Activated CD8-positive, alpha-beta memory T cell treated with anti-CD3 and anti-CD28 coated beads, Interleukin-2, amount 50 U/mL, for 1 hour (primary cell): ENCODE measurements at regions not wholly inside any gene's neighbourhood (a gene's known extent, or its start where the extent isn't known, plus 50 kb on each side); places are given as distances from the start of the nearest gene placed in this dataset.

Experiments
- DNase-seq: peaks from one replicate; pipeline ENCODE4 v3.0.0-alpha.2; 2020; ENCODE audit errors: extremely low read depth

DNA sequence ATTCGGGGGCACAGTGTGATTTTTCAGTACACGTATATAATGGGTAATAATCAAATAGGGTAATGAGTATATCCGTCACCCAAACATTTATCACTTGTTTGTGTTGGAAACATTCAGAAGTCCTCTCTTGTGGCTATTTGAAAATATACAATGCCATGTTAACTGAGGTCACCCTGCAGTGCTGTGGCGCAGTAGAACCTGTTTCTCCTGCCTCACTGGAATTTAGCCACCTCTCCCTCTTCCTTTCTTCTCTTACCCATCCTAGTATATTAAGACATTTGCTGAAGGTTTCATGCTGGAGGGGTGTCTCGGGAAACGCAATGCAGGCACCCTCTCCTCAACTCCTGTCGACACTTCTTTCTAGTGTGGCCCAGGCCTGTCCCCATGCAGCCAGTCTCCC is 425.3 kb upstream of the MKI67 start:
- DNase-seq = no peak

DNA sequence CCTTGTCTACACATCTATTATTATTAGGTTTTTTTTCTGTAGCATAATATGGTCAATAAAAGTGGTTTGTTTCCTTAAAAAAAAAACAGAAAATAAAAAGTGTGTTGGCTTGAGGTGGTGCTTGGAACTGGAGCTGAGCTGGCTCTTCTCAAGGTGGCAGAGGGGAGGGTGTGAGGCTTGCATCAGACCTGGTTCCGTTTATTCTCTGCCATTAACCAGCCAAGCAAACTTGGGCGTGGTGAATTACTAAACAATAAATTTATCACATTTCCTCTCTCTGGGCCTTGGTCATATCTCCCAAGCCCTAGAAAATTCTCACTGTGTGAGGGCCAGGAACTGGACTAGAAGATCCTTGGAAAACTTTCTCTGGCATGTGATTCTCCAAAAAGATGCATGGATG is 427.5 kb upstream of the MKI67 start:
- no peak for DNase-seq

DNA sequence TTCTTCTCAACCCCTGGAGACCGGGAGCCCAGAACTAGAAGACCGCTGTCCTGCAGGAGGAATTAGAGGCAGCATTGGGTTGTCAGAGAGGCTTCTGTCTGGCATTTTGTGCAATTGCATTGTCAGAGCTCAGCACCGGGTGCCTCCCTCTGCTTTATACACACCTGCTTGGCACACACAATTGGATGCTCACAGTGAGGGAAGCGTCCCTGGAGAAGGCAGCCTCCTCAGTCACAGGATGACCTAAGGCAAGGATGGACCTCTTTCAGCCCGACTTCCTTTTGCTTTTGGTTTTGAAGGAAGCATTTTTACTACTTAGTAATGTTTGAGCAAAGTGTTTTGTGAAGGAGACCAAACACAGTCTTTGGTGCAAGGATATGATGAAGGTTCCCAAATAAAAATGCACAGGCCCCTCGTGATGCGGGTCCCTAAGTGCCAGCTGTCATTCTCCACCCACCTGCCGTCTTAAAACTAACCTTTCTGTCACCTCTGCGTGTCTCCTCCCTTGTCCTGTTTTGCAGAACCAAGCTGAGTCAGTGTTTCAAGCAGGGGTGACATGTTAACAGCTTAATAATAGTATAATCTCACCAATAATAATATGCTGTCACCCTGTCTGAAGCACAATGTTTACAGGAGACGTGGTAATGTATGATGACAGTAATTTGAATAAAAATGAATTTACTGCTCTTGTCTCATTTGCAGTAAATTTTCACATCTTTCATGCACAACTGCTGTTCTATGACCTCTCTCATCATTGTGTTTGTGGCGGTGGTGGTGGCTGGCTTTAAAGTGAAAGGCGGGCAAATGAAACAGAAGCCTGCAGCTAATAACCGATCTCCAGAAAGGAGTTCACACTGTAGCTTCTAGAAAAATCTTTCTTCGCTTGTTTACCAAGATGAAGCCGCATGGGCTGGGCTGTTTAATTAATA is 430.2 kb upstream of the MKI67 start:
- DNase-seq = no peak

DNA sequence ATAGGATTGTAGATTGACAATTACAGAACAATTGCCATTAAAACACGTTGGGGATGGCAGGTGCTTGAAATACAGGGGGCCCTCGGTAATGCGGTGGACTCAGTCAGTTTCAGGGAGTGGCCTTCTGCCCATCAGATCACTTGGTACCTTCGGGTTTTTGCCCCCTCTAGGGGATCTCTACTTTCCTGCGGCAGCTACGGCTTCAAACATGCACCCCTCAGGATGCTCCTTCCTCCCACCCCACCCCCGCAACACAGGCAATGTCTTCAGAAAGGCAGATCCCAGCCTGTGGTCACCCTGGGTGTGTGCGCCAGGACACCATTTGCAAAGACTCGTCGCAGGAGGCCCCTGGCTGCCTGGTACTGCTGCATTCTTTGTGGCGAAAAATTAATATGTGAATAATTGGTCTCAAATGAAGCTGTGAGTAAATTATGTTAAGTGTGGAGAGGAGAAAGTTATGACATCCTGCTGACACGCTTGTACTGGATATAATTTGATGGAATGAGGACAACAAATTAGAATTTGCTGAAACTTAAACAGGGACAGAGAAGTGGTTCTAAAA is 431.0 kb upstream of the MKI67 start:
- no peak for DNase-seq

DNA sequence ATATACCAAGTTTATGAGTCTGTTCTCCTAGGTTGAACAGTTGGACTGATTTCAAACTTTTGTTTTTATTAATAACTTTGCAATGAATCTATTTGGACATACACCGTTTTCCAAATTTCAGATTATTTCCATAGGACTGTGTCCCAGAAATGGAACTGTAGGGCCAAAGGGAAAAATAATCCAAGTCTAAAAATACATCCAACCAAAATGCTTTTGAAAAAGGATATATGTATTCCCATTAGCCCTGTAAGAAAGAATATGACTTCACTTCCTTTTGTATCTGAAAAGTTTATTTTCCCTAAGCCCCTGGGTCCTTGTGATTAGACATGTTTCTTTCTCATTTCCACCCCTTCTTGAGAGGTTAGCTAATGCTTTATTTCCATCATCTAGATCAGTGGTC is 434.2 kb upstream of the MKI67 start:
- no peak for DNase-seq

DNA sequence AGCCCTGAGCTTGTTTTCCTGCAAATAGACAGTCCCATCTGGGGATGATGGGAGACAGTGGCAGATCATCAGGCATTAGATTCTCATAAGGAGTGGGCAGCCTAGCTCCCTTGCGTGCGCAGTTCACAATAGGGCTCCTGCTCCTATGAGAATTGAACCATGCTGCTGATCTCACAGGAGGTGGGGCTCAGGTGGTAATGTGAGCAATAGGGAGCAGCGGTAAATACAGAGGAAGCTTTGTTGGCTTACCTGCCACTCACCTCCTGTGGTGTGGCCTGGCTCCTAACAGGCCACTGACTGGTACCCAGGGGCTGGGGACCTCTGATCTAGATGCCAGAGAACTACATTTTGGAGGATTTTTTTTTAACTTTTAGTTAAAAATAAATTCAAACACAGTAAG is 434.8 kb upstream of the MKI67 start:
- no peak for DNase-seq

DNA sequence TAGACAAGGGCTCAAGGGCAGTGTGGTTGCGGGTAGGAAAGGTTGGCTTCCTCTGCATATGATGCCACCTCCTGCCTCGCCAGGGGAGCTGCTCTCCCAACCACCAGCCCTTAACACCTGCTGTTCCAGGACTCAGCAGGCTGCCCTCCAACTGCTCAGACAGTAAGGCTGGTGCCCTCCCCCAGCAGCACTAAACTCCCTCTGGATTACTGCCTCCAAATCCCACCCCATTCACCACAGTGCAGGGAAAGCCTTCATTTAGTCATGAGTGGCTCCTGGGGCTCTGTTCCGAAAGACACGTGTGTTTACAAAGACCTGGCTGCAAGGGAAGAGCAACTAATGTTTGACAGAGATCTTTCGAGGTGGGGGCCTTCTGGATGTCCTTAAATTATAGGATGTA is 437.2 kb upstream of the MKI67 start:
- no peak for DNase-seq

DNA sequence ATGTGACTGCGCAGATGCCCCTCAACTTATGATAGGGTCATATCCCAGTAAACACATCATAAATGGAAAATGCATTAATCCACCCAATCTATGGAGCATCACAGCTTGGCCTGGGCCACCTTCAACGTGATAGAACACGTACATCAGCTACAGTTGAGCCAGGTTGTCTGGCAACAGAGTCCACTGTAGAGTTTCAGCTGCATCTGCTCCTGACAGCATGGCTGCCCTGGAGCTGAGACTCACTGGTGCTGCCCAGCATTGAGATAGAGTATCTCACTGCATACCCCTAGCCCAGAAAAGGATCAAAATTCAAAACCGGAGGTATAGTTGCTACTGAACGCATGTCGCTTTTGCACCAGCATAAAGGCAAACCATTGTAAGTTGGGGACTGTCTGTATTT is 437.7 kb upstream of the MKI67 start:
- DNase-seq = no peak

DNA sequence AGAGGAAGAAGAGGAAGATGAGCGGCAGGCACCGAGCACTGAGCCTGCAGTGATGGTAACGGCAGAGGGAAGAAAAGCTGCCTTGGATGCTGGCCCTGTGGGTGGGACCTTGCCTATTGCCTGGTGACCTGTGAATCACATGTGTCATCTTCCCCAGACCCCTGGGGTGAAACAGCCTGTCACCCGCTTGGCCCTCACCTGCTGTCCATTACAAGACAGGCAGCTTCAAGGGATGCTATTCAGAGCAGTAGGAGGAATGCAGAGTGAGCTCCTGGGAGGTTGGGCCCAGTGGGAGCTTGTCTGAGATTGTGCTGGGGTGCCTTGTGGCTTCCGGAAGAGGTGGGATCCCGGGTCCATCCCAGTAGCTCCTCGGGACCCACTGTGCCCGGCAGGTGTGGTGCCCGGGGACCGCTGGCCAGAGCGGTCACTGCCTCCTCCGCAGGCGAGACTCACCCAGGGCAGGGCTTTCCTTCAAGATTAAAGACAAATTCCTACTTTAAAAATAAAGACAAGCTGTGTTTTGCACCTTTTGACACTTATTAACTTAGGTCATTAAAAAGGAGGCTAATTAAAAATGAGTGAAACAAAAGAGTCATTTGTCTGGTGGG is 440.2 kb upstream of the MKI67 start:
- no peak for DNase-seq

DNA sequence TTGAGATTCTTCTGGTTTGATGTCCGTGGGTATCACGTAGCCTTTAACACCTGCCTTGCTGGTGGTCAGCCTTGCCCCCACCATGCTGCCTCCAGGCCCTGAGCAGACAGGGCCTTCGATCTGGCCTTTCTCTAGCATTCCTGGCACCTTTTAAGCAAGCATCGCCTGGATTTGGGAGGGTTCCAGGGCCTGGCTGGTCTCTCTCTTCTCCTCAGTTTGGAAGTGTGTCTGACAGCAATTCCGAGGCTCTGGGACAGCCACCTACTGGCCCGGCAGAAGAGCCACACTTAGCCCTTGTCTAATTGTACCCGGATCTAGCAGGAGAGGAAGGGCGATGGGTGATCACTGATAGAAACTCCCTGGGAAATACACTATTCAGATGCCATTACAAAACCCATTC is 441.3 kb upstream of the MKI67 start:
- no peak for DNase-seq

DNA sequence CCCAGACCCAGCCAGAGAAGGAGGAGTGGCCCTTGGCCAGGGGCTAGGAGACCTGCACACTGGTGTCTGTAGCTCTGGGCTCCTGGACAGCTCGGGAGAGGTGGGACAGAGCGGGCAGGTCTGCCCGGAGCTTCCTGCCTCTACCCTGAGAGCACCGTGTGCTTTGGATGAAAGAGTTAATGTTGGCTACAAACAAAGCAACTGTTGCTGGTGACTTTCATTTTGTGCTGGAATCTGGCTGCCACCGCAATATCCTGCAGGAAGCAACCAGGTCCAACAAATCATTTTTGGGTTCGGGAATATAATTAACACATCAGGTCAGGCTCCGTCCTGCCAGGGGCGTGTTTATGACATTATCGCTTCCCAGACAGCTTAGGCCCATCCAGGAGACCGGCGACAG is 441.8 kb upstream of the MKI67 start:
- no peak for DNase-seq

DNA sequence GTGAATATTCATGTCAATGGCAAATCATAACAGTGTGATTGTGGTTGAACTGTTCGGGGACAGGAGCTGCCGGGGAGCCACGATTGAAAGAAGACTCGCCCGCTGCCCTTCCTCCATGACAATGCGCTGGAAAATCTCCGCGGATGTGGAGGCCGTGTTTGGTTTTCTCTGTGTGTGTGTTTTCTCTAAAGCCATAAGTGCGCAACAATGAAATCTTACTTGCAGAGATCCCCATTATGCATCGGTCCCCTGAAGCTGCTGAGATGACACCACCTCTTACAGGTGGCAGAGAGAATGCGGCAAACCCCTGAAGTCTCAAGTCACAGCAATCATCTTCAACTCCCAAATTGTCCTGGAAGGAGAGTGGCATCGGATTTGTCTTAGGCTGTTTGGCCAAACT is 442.3 kb upstream of the MKI67 start:
- no peak for DNase-seq

DNA sequence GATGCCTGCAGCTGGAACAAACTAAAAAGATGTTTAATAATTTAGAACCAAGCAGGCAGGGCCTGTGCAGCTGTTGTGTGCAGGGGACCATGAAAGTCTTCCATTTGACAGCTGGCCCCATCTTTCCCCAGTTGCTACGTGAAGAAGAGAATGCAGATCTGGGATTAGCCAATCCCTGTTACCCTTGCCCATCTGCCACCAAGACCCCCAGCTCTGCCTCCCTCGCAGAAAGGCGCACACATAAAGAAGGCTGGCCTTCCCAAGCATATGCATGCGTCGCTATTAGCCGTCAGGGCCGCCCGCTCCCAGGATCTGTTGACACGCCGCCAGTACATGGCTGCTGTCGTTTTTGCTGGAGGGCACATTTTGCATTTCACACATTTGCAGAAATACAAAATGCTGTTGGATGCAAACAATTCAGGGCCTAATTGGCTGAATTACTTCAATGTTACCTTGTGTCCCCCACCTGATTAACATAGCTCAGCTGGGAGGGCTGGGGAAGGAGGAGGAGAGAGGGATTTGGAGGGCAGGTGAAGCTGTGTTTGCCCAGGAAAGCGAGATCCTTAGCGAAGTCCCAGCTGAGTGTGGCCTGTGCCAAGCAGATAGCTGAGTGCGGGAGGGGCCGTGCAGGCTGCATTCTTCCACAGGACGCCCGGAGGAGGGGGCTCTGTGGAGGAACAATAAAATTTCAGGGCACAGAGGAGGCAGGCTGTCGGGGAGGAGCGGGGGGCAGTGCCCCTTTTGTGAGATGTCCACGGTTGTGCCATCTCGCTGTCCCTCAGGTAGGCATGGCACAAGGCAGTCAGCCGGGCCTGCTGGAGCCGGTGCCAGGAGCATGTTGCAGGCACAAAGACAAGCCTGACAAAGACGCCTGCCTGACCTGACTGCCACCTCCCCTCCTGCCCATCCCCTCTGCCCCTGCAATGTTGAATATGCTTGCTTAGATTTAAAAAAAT is 443.0 kb upstream of the MKI67 start:
- no peak for DNase-seq

DNA sequence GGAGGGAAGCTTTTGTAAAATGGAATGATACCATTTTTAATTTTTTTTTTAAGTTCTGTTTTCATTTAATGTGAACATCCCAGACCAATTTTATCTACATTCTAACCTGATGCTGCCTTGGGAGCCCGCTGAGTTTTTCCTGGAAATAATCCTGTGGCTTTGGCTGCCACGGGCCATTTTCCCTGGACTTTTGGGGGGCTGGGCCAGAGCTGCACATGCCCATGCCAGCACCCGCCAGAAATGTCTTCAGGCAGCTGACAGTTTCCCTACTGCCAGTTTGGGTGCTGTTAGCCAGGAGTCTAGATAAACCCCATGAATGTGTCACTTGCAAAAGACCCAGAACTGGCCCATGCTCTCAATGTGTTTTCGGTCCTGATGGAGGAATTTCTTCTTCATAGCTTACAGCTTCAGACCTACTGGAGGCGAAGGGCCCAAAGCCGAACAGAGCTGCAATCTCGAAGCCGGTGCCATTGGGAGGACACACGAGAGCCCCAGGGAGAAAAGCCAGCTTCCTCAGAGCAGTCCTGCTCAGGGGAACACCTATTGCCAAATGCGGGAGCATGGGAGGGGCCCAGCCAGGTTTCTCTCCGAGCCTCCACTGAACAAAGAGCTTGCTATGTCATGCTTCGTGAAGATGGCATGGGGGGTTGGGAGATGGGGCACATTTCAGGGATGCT is 444.2 kb upstream of the MKI67 start:
- no peak for DNase-seq

DNA sequence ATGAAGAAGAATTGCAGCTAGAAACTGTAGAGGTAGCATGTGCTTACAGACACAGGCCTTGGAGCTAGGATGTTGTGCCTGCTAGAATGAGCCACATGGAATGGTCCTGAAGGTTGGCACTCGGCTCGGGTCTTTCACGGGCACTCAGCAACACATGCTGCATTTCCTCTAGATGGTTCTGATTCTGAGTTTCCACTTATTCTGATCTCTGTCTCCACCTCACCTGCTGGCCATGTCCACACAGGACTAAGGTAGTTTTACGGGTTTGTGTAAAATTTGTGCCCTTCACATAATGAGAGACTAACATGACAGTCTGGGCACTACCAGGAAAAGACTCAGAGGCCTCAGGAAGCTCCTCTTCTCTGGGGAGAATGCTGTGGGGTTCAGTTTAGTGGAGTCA is 444.8 kb upstream of the MKI67 start:
- DNase-seq = no peak

DNA sequence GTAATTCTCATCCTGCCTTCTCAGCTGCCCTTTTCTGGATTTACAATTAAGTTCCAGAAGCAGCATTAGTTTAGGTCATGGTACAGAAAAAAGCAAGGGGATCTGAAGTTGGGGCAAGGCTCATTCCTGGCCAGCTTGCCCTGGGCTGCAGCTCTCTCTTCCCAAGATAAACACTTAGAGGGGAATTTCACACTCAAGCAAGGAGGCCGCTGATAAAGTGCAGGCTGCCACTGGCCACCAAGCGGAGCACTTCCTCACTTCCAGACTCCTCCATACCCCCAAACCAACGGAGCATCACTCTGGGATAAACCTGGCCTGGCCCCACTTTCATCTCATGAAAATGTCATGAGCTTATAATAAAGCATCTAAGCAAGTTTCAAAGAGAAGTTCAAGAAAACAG is 445.5 kb upstream of the MKI67 start:
- DNase-seq = no peak

DNA sequence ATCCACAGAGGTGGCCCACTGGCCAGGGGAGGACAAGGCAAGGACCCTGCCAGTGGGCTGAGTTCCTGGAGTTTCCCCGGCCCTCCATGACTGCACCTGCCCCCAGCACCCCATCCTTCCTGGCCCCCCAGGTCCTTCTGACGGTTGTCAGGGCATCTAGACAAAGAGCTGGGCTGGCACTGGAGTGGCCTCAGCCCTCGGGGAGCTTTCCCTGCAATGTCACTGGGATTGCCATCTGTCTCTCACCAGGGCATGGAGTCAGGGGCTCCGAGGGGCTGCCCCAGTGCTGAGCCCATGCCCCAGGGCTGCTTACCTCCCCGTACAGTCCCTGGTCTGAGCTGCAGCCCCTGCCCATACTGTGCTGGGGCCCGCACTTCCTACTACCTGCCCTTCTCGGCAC is 446.5 kb upstream of the MKI67 start:
- no peak for DNase-seq

DNA sequence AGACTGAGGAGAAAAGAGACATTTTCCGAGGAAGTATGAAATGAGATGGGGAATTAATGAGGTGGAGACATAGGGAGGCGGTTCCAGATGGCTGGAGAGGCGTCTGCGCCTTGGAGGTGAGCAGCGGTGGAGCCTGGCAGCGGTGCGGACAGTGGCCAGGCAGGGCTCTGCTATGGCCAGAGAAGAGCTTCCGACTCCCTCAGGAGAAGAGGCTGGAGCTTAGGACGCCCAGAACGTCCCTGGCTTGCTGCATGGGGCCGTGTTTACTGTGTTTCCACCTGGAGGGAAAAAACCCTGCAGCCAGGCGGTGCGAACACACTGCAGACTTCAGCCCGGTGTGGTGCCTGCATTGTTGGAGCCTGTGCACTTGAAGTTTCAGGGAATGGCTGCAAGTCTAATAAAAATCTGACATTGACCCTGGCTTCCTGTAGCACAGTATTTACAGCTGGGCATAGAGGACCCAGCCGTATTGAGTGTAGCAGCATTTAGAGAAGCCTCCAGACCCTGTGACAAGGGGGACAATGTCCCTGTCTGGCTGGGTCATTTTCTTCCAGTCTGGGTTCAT is 447.1 kb upstream of the MKI67 start:
- DNase-seq = no peak

DNA sequence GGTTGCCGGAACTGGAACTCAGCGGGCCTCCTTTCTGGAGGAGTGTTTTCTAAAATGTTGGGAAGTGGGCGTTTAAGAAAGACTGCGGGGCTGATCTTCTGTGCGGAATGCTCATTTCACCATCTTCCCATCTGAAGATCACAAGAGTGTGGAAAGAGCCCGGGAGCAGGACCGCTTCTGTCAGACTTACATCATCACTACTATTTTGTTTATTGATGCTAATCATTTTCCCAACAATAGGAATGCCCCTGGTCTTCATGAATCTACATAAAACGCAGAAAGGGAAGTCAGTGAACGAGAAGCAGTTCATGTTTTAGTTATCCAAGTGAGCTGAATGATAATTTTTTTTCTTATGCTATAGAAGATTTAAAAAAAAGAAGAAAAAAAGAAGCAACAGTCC is 447.8 kb upstream of the MKI67 start:
- no peak for DNase-seq

DNA sequence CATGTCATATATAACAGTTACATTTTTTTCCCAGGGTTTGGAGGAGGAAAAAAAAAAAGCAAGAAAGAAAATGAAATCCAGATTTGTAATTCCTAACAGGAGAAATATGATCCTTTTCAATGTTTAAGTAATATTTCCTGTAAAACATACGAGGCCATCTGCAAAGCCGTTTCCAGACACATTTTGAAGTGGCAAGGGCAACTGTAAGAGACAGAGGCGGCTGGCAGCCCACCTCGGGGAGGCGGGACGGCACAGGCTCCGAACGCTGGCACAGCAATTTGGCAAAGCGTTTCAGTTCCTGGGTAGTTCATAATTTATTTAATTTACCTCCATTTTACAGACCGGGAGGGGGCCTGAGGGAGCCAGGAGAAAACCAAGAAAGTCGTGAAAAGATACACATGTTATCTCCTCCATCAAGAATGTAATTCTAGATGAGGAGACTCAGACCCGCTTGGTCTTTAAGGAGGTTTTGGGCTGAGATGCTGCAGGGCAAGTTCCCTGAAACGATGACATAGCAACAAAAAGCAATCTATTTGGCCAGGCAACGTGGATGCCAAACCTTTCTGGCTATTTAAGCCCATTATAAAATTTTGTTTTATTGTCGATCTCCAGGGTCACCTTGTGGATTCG is 448.5 kb upstream of the MKI67 start:
- no peak for DNase-seq

DNA sequence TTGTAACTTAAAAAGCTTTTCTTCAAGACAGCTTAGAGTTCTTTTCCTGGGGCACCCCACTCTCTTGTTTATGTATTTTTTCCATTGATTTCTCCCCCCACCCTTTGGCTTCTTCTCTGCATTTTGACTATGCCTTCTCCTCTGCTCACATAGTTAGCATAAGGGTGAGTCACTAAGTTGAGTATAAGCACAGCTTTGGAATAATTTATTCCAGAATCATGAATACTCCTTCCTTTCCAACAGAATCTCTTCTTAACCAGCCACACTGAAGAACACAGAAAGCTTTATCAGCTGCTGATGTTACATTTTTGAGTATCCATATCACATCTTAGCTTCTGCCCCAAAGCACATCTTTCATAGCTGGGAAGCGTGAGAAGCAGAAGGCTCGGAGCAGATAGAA is 449.5 kb upstream of the MKI67 start:
- no peak for DNase-seq
